Keratinocyte (primary cell): ENCODE measurements at regions not wholly inside any gene's neighbourhood (a gene's known extent, or its start where the extent isn't known, plus 50 kb on each side); places are given as distances from the start of the nearest gene placed in this dataset.

ENCODE experiments used
- DNase-seq: peaks from one replicate; pipeline ENCODE4 v3.0.0-alpha.2; 2011; ENCODE audit warnings: low read depth, missing footprints, low spot score
- FAIRE-seq: peaks from 2 replicates; lab custom pipeline; 2011; peaks lifted over from hg19 to GRCh38; lab: Jason Lieb, UNC
- H2AFZ ChIP-seq: 2 replicates; pipeline ENCODE4 v1.6.0; 2012; ENCODE audit warnings: low read length, control low read depth, inconsistent platforms; ENCODE audit not compliant: control insufficient read depth
- H3K27ac ChIP-seq: 2 replicates; pipeline ENCODE4 v1.5.1; 2011; ENCODE audit warnings: low read length; ENCODE audit not compliant: control insufficient read depth, insufficient read depth
- H3K27me3 ChIP-seq: 3 replicates; pipeline ENCODE4 v1.6.0; 2011; ENCODE audit warnings: low read length; ENCODE audit not compliant: control insufficient read depth, insufficient read depth; ENCODE audit errors: extremely low read depth
- H3K36me3 ChIP-seq, 2 experiments: 2 replicates in 1 of 2; 3 replicates in 1 of 2; pipeline ENCODE4 v1.5.1; 2011; ENCODE audit warnings: low read length in 2 of 2, mild to moderate bottlenecking in 1 of 2; ENCODE audit not compliant: control insufficient read depth in 2 of 2, insufficient read depth in 2 of 2; ENCODE audit errors: extremely low read depth in 1 of 2
- H3K4me1 ChIP-seq: 3 replicates; pipeline ENCODE4 v1.5.1; 2011; ENCODE audit warnings: low read length; ENCODE audit not compliant: control insufficient read depth, insufficient read depth; ENCODE audit errors: extremely low read depth
- H3K4me2 ChIP-seq: 3 replicates; pipeline ENCODE4 v1.6.0; 2011; ENCODE audit warnings: low read depth, low read length; ENCODE audit not compliant: control insufficient read depth, insufficient read depth; ENCODE audit errors: extremely low read depth
- H3K4me3 ChIP-seq, 3 experiments: fragments of 200-600 bp in 1 of 3; sonication (generic) in 1 of 3; 2 replicates in 2 of 3; 3 replicates in 1 of 3; pipeline ENCODE4 v1.5.1; 2011 to 2016; ENCODE audit warnings: low read length in 3 of 3, mild to moderate bottlenecking in 3 of 3, control low read depth in 2 of 3, inconsistent platforms in 1 of 3, low read depth in 1 of 3, mixed read lengths in 1 of 3, mixed run types in 1 of 3, moderate library complexity in 1 of 3; ENCODE audit not compliant: control insufficient read depth in 2 of 3, insufficient read depth in 2 of 3; ENCODE audit errors: extremely low read depth in 1 of 3
- H3K79me2 ChIP-seq: 2 replicates; pipeline ENCODE4 v1.6.0; 2012; ENCODE audit warnings: low read length; ENCODE audit not compliant: control insufficient read depth, insufficient read depth
- H3K9ac ChIP-seq: 3 replicates; pipeline ENCODE4 v1.6.0; 2011; ENCODE audit warnings: low read length; ENCODE audit not compliant: control insufficient read depth, insufficient read depth; ENCODE audit errors: extremely low read depth
- H3K9me1 ChIP-seq: 3 replicates; pipeline ENCODE4 v1.6.0; 2011; ENCODE audit warnings: low read length; ENCODE audit not compliant: control insufficient read depth, insufficient read depth; ENCODE audit errors: extremely low read depth
- H3K9me3 ChIP-seq: 2 replicates; pipeline ENCODE4 v1.5.1; 2012; ENCODE audit warnings: low read depth, low read length; ENCODE audit not compliant: control insufficient read depth
- H4K20me1 ChIP-seq: 3 replicates; pipeline ENCODE4 v1.6.0; 2011; ENCODE audit warnings: low read length; ENCODE audit not compliant: control insufficient read depth, insufficient read depth; ENCODE audit errors: extremely low read depth
- EZH2 ChIP-seq: IDR thresholded peaks from one replicate; pipeline ENCODE4 v1.6.1; 2012; ENCODE audit warnings: inconsistent platforms, mild to moderate bottlenecking, low read length, moderate library complexity
- dilution Hi-C: fragments of 300-500 bp; cut with MboI; formaldehyde crosslinking; loops from one replicate; pipeline ENCODE4 v1.7.0; 2020; ENCODE audit warnings: low sequenced_read_pairs; ENCODE audit not compliant: extremely low pct_ligation_motif_present
- TF ChIP-seq, protein P1 (sequence below), 3 experiments: IDR thresholded peaks in 1 of 3; conservative IDR thresholded peaks in 1 of 3; optimal IDR thresholded peaks in 1 of 3; 2 replicates in 2 of 3; 3 replicates in 1 of 3; pipeline versions ENCODE3 to v1.5.1; 2011; ENCODE audit warnings: low read length in 3 of 3, mild to moderate bottlenecking in 3 of 3, moderate library complexity in 2 of 3, control low read depth in 1 of 3, inconsistent platforms in 1 of 3; ENCODE audit not compliant: insufficient read depth in 2 of 3; ENCODE audit errors: extremely low read depth in 1 of 3

GRCh38 chr16:27613238-27613791 is 63.4 kb downstream of the KATNIP start:
- no peaks in the 10 kb centered on the region for H3K4me1 ChIP-seq
- H3K79me2 ChIP-seq: no peaks in the 10 kb centered on the region
- no peaks in the 10 kb centered on the region for H3K27me3 ChIP-seq
- H3K4me2 ChIP-seq: no peak overlapping the region
- H3K9me3 ChIP-seq: no peaks in the 10 kb centered on the region
- TF ChIP-seq, protein P1, sequence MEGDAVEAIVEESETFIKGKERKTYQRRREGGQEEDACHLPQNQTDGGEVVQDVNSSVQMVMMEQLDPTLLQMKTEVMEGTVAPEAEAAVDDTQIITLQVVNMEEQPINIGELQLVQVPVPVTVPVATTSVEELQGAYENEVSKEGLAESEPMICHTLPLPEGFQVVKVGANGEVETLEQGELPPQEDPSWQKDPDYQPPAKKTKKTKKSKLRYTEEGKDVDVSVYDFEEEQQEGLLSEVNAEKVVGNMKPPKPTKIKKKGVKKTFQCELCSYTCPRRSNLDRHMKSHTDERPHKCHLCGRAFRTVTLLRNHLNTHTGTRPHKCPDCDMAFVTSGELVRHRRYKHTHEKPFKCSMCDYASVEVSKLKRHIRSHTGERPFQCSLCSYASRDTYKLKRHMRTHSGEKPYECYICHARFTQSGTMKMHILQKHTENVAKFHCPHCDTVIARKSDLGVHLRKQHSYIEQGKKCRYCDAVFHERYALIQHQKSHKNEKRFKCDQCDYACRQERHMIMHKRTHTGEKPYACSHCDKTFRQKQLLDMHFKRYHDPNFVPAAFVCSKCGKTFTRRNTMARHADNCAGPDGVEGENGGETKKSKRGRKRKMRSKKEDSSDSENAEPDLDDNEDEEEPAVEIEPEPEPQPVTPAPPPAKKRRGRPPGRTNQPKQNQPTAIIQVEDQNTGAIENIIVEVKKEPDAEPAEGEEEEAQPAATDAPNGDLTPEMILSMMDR (optimal IDR thresholded peaks at IDR 0.05 in 1 of 3, IDR thresholded peaks at IDR 0.05 in 1 of 3, conservative IDR thresholded peaks at IDR 0.05 in 1 of 3; ENCODE audit: extremely low read depth in 1 of 3, insufficient read depth in 2 of 3, low read length in 3 of 3): no peak
- no peak for TF ChIP-seq EZH2
- DNase-seq (no peak), FAIRE-seq (no peak)
- H3K27ac ChIP-seq: no peak overlapping the region
- no peak overlapping the region for H2AFZ ChIP-seq
- no peaks in the 10 kb centered on the region for H3K9me1 ChIP-seq
- no peak overlapping the region for H3K9ac ChIP-seq
- dilution Hi-C loops: no loop called here
- H4K20me1 ChIP-seq: no peaks in the 10 kb centered on the region
- H3K4me3 ChIP-seq: no peak overlapping the region
- no peaks in the 10 kb centered on the region for H3K36me3 ChIP-seq

DNA sequence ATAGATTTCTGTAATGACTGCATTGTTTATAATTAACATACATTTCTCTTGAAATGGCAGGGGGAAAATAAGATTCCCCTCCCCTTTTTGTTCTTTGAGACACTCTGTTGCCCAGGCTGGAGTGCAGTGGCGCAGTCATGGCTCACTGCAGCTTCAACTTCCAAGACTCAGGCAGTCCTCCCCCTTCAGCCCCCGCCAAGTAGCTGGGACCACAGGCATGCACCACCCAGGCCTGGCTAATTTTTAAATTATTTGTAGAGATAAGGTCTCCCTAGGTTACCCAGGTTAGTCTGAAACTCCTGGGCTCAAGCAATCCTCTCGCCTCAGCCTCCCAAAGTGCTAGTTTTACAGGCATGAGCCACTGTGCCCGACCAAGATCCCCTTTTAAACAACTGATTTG is 67.7 kb downstream of the KATNIP start:
- dilution Hi-C loops: no loop called here
- H3K36me3 ChIP-seq: peaks cover 2 to 5% of the 10 kb centered on the region in 2 experiments
- no peak overlapping the region for H3K9ac ChIP-seq
- no peaks in the 10 kb centered on the region for H3K9me1 ChIP-seq
- TF ChIP-seq, protein P1 (optimal IDR thresholded peaks at IDR 0.05 in 1 of 3, IDR thresholded peaks at IDR 0.05 in 1 of 3, conservative IDR thresholded peaks at IDR 0.05 in 1 of 3; ENCODE audit: extremely low read depth in 1 of 3, insufficient read depth in 2 of 3, low read length in 3 of 3): no peak
- no peak for TF ChIP-seq EZH2
- H2AFZ ChIP-seq: no peak overlapping the region
- no peaks in the 10 kb centered on the region for H3K27me3 ChIP-seq
- no peak overlapping the region for H3K4me2 ChIP-seq
- H3K79me2 ChIP-seq: no peaks in the 10 kb centered on the region
- H3K4me1 ChIP-seq: no peaks in the 10 kb centered on the region
- H3K27ac ChIP-seq: no peak overlapping the region
- FAIRE-seq (no peak), DNase-seq (no peak)
- H3K9me3 ChIP-seq: no peaks in the 10 kb centered on the region
- H4K20me1 ChIP-seq: no peaks in the 10 kb centered on the region
- no peak overlapping the region for H3K4me3 ChIP-seq
